CD4-positive, alpha-beta T cell treated with Interleukin-12 subunit alpha and Interleukin-12 subunit beta, for 1 hour (primary cell): ENCODE measurements at regions not wholly inside any gene's neighbourhood (a gene's known extent, or its start where the extent isn't known, plus 50 kb on each side); places are given as distances from the start of the nearest gene placed in this dataset.
"Not testable (repeated sequence)": the region's sequence is repeated elsewhere in the genome, so short reads cannot be mapped to it uniquely, and the experiment has no call there.

Experiments
- DNase-seq: peaks from one replicate; pipeline ENCODE4 v3.0.0-alpha.2; 2020

DNA sequence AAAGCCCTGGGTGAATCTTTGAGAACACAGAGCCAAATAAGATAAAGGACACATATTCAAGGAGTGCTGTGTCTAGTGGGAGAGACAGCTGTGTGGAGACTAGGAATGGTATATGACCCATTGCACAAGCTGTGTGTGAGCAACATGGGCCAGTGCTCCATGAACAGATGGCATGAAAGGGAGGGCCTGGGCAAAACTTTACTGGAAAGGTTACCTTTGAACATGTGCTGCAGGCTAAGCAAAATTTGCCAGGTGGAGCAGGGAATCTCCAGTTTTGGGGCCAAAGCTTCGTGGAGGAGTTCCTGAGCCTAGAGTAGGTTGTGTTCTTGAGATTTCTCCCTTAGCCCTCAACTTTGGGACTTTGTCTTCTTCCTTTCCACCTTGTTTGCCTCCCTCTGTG is 446.1 kb upstream of the PROX1 start:
- DNase-seq: no peak

DNA sequence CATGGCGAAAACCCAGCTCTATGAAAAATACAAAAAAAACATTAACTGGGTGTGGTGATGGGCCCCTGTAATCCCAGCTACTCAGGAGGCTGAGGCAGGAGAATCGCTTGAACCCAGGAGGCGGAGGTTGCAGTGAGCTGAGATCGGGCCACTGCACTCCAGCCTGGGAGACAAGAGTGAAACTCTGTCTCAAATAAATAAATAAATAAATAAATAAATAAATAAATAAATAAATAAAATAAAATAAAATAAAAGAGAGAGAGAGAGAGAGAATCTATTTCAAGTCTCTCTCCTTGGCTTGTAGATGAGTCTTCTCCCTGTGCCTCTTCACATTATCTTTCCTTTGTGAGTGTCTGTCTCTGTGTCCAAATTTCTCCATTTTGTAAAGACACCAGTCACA is 442.6 kb upstream of the PROX1 start:
- not testable (repeated sequence) for DNase-seq

DNA sequence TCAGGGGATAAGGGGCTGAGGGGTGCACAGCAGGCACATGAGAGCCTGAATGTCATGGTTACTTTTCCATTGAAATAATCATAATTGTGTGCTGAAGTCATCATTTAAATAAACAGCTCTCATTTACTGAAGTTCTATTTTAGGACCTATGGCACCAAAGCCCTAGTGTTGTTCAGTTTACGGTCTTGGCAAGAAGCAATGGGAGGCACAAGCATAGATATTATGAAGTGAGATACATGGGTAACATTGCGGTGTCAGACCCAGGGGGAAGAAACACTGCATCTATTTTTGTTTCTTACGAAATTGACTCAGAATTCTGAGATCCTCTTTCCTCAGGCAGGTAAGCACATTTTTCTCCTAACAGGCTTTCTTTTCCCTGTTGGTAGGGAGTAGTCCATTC is 437.8 kb upstream of the PROX1 start:
- no peak for DNase-seq

DNA sequence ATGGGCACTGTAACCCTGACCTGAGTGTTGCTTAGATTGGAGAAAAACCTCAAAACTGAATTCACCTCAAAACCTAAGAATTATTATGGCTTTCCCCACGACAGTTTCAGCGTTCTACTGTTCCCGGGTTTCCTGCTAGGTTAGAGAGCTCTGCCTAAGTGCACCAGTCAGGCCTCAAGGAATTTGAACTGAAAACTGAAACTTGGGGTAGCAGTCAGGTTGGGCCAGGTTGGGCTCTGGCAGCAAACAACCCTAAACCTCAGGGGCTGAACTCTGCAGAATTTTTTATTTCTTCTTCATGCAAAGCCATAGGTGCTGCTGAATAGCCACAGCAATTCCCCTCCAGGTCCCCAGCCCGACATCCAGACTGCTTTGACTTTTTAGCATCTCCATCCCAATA is 437.0 kb upstream of the PROX1 start:
- no peak for DNase-seq

DNA sequence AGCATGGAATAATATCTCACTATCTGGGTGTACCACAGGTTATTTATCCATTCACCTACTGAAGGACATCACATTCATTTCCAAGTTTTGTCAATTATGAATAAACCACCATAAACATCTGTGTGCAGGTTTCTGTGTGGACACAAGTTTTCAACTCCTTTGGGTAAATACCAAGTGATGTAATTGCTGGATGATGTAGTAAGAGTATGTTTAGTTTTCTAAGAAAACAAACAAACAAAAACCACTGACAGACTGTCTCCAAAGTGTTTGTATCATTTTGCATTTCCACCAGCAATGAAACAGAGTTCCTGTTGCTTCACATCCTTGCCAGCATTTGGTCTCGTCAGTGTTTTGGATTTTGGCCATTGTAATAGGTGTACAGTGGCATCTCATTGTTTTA is 435.7 kb upstream of the PROX1 start:
- DNase-seq: no peak

DNA sequence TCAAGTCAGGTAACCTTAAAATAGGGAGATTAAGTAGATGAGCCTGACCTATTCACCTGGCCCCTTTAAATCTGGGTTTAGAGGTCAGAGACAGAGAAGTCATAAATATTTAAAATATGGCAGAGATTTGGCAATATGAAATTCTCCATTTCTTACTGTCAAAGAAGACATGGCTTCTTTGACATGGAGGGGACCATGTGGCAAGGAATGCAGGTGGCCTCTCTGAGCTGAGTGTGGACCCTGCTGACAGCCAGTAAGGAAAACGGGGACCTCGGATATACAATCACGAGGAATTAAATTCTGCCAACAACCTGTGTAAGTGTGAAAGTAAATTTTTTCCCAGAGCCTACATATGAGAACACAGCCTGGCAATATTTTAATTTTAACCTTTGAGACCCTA is 427.5 kb upstream of the PROX1 start:
- no peak for DNase-seq

DNA sequence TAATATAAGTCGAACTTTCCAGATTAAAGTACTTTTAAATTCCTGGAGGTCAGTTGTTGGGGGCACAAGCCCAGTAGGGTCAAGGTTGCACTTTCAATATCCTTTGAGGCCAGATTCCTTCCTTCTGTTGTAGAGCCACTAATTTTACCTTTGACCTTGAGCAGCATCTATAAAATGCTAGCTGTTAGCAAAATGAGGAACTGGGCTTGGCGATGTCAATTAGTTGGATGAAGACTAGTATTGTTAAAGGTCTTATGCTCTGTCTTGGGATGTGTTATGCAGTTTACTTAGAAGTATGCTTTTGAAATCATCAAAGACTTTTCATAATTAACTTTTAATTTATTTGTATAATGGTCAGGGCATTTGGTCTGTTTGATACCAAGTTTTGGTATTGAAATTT is 425.9 kb upstream of the PROX1 start:
- DNase-seq: no peak

DNA sequence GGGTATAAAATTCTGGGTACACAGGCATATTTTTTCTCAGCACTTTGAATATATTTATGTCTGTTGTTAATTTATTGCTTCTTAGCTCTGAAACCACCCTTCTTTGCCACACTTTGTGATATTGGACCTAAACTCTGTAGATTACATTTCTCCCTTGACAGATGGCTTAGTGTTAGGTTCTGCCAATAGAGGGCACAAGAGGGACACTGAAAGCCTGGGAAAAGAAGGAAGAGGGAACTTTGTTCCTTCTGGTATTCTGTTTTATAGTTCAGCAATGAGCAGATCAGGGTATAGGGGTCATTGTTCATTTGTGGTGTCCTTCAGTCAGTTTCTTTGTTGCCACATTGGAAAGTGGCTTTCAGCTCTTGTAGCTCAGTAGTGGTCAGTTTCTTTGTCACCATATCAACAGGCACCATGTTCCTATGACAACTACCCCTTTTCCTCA is 423.5 kb upstream of the PROX1 start:
- DNase-seq: no peak

DNA sequence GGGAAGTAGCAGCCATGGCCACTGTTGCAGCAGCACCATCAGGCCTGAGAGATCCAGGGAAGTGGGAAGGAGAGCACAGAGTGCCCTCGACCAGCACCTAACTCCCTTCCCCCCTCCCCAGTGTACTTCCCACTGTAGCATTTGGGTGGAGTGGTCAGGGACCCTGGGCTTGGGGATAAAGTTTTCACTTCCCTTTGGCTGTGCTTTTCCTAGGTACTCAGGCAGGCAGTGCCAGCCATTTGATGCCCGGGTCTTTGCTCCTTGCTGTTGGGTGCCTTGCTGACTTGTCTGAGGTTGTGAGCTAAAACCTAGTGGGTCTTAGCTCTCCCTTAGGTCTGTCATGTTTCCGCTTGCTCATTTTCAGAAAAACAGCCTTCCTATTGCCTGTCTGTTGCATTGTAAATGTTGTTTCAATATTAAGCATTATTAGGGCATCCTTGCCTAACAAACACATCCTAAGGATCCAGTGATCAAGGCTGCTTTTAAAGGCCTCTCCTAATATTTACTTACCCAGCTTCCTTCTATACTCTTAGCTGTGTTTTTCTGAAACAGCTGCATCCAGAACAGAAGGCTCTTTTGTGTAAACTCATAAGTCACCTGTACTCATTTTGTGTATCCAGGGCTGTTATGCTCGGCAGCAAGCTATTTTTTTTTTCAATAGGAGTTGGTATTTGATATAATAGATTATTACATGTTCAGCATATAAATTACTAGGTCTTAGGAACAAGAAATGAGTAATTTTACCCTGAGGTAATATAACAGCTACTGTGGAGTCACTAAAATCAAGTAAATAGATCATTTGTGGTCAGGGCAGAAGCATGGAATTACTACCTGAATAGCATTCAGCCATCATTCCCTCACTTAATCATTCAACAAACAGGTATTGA is 418.6 kb upstream of the PROX1 start:
- DNase-seq: no peak

DNA sequence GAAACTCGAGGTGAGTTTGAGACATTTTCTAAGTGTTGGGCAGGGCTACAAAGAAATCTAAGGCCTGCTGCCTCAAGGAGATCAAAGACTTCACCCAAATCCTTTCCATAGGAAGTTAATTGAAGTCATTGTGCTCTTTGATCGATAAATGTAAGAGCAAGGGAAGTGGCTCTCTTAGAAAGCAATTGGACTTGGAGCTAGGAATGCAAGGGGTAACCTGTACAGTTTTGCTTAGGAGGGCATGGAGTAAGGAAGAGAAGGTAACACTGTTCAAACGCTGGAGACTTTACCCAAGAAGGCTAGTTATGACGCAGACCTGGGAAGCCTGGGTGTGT is 418.0 kb upstream of the PROX1 start:
- no peak for DNase-seq

DNA sequence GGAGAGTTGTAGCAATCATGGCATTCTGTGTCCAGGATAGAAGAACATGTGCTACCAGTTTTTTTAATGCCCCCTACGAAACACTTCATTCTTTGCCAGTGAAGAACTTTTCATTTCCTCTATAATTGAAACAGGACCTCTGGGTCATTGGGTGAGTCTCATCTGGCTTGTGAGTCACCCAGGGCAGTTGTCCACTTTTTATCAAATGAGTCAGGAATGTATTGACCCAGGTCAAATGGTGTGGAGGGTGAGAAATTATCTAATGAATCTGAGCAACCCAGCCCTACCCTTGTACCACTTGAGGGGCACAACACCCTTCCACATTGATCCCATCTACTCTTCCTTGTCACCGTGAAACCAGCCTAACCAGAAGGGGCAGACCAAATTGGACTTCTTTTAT is 417.3 kb upstream of the PROX1 start:
- no peak for DNase-seq

DNA sequence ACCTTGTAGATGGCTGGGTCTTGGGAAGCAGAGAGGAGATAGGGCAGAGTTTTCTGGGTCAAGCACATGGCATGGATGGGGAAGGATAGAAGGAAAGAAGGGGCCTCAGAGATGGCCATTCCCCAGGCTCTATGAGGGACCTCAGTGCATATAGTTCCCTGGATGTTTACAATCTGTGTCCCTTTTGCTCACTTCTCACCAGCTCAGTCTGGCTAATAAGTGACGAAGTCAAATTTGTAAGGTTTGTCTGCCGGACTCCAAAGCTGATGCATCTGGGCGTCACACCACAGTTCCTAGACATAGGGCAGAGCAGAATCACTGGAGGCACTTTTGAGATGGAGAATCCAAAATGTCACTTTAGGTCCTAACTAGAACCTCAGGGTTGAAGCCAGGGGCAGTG is 416.4 kb upstream of the PROX1 start:
- DNase-seq: no peak

DNA sequence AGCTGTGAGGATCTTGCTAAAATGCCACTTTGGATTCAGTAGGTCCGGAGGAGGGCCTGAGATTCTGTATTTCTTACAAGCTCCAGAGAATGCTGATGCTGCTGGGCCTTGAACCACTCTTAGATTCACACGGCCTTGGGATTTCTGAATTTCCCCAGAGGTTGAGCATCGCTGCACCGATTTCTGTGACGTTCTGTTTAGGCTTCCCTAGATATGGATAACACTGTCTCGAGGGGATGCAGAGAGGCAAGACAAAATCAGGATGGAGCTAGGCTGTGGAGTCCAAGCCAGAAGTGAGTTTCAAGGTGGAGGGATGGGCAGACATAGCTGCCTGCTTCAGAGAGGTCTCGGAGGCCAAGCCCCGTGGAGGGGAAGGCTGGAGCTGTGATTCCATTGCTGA is 415.9 kb upstream of the PROX1 start:
- no peak for DNase-seq

DNA sequence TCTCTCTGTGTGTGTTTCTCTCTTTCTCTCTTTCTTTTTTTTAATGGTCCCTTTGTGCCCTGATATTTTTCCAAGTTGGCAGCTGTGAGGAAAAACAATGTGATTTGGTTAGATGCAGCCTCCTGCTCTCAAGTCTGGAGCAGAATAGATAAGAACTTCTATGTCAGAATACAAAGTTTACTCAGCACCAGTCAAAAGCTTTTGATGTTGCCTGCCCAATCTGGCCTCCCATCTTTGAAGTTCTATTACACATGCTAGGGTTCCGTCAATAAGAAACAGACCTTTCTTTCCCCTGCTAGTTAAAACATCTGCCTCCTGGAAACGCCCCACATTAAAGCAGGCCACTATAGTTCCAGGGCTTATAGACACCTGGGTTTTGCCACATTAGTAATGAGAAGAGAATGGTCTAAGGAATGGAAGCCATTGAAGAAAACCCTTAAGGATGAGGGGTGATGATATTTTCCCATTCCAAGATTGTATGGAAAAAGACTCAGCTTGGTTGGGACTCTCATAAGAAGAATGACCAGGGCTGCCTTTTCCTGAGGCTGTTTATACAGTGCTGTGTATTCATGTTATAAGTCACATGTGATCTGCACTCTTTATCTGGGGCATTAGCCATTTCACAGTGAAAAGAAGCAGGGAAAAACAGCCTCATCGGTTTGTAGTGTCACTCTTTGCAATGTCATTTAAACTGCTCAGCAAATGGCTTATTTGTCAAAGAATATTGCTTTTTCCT is 414.7 kb upstream of the PROX1 start:
- DNase-seq: no peak

DNA sequence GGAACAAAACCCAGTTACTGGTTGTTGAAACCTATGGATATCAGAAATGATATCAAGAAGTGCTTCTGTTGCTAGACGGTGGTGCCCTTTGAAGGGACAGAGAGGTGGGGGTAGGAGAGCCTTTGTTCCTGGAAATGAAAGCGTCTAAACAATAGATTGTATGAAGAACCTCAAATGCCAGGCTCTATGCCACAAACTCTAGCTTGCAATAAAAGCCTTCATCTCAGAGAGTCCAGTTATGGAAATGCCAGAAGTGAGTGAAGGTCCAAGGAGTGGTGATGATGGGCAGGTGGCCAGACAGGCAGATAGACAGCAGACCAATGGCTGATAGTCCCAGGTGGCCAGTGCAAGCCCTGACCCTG is 414.1 kb upstream of the PROX1 start:
- DNase-seq: no peak

DNA sequence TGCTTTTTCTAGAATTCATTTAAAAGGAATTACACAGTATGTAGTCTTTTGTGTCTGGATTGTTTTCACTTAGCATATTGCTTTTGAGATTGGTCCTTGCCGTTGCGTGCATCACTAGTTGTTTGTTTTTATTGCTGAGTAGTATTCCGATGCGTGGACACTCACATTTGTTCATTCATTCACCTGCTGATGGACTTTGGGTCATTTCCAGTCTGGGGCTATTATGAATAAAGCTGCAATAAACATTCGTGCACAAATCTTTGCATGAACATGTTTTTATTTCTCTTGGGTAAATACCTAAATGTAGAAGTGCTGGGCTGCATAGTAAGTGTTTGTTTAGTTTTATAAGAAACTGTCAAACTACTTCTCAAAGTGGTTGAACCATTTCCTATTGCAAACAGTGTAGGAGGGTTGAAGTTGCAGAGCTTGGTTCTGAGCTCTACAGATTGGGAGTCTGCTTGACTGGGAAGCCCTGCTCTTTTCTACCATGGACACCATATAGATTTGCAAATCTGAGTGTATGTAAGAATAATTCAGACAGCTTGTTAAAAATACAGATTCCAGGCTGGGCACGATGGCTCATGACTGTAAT is 404.7 kb upstream of the PROX1 start:
- DNase-seq: no peak

DNA sequence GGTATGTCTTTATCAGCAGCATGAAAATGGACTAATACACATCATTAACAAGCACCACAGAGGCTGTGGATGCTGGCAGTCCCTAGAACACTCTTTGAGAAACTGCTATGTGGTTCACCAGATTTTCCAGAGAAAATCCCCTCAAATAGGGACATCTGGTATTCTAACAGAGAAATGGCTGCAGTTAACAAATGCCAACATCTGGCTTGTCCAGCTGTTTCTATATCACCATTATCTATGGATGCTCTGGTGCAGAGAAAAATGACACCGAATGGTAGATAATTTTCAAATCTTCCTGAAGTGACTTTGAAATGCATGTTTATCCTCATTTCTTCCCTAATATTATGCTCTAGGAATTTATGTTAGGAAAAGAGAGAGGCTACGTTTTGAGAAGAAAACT is 403.5 kb upstream of the PROX1 start:
- no peak for DNase-seq

DNA sequence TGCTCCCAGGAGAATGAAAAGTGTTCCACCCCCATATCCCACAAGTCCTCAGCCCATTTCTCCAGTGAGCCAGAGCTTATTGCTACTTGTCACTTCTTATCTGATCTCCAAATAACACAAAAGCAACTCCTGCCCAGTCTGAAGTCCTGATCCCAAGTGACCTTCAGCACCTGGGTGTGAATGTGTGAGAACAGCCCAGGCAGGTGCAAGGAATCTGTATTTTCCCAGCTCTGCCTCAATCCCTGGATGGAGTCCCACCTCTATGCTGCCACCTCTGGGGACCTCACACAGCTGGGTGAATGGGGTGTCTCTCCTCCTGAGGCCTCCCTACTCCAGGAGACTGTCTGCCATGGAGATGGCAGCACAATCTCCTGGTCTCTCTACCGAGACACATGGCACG is 402.4 kb upstream of the PROX1 start:
- DNase-seq: no peak

DNA sequence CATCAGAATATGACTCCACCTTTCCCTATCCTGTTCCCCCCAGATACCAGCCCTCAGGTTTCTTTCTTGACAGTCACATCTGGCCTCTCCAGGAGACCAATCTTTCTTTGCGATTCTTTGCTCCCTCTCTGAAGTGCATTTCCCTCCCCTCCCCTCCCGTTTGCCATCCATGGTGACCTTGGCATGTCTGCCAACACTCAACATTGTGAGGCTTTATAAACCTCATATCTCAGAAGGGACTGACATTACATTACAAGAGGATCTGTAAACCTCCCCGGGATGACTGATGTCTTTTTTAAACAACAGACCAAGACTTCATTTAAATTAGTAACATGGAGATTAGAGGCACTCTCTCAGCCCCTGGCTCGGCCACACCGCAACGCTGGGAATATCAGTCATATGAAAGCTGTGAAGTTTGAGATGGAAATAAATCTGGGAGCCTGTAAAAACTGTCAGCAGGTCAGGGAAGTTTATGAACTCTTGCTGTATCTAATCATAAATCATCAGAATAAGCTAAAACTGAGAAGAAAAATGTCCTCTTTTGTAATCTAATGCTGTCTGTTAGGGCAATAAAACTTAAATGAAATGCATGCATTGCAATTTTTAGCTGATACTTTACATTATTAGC is 401.7 kb upstream of the PROX1 start:
- no peak for DNase-seq

DNA sequence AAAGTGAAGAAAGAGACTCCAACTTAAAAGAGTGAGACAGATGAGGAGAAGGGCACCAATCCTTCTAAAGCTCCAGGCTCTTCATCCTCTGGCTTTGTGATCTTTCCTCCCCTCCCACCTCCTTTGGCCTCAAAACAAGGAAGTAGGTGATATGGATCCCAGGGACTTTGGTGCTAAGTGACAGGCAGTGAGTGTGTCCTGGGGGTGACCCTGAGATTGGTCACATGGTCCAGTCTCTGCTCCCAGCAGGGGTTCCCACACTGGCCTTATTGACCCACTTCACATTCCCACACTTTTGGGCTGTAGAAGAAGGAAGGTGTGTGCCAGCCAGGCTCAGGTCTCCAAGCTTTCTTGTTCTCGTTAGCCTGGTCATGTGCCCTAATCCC is 401.2 kb upstream of the PROX1 start:
- no peak for DNase-seq

DNA sequence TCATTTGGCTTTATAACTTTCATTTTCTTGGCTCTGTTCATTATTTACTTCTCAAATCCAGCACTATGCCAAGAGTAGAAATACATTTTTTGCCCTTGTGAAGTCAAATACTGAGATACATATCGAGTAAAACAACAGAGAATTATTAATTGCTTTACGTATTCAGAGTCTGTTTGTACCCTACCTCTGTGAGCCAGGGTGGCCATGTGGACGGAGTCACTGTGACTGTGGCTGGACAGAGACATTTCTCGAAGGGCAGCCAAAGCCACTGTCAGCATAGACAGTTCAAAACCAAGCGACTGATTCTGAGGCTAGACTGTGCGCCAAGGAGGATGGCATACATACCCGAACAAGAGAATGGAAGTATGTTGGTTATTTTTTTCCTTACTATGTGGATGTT is 391.0 kb upstream of the PROX1 start:
- no peak for DNase-seq

DNA sequence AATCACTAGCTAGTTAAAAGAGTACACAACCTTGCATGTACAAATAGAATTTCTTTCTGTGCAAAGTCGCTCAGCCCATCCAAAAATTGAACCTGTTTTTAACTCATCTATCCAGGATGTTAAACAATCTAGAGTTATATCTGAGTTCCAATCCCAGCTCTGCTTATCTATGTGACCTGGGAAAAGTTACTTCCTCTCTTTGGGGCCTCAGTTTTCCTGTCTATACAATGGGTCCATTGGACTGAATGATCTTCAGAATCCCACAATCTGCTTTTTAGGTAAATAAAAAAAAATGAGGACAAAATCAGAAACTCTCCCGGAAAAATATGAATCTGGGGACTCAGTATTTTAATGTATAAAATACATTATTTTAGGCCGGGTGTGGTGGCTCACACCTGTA is 389.5 kb upstream of the PROX1 start:
- DNase-seq: no peak

DNA sequence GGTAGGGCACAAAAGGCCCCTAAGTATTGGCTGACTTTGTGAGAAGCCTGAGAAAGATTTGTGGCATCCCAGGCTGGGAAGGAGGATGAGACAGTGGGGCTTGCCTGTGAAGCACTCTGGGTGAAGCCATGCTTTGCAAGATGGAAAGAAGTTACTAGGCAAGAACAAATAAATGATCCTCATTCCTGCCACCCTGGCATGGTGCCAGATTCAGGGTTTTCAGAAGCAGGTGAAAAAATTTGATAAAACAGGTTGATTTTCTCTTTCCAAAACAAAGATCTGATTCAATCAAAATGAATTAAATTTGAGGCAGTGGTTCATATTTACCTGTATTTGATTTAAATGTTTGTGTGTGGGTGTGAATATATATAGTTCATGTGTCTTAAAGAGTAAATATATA is 386.9 kb upstream of the PROX1 start:
- DNase-seq: no peak

DNA sequence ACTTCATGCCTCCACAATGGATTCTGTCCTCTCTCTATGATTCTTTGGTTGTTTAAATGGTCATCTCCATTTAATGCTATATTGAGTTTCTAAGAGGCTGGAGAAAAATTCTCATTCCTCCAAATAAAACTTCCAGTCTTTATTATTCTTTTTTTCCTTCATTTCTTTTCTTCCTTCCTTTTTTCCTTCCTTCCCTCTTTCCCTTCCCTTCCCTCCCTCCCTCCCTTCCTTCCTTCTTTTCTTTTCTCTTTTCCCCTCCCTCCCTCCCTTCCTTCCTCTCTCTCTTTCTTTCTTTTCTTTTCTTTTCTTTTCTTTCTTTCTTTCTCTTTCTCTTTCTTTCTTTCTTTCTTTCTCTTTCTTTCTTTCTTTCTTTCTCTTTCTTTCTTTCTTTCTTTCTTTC is 386.1 kb upstream of the PROX1 start:
- not testable (repeated sequence) for DNase-seq
